Naive B cell (primary cell): ENCODE measurements at regions not wholly inside any gene's neighbourhood (a gene's known extent, or its start where the extent isn't known, plus 50 kb on each side); places are given as distances from the start of the nearest gene placed in this dataset.

ENCODE experiments used
- ATAC-seq, 2 donors: fragments of 150-1000 bp; cut with Tn5 transposase; 2 replicates each; pipeline ENCODE4 v1.10.0; 2021; ENCODE audit warnings: low read depth in 2 of 2, mild to moderate bottlenecking in 2 of 2, moderate library complexity in 2 of 2
- DNase-seq: peaks from one replicate; pipeline ENCODE4 v3.0.0; 2022
- H3K27ac Mint-ChIP-seq, 6 donors: one replicate each; pipeline ENCODE4 v1.8.0; 2020 to 2022; ENCODE audit warnings: mild to moderate bottlenecking in 6 of 6, mixed read lengths in 6 of 6, moderate library complexity in 5 of 6, inconsistent platforms in 2 of 6
- H3K27me3 Mint-ChIP-seq, 3 donors: one replicate each; pipeline ENCODE4 v1.8.0; 2021 to 2022; ENCODE audit warnings: mixed read lengths in 3 of 3, mild to moderate bottlenecking in 1 of 3
- H3K36me3 Mint-ChIP-seq, 2 donors: one replicate each; pipeline ENCODE4 v1.8.0; 2020 to 2022; ENCODE audit warnings: mixed read lengths in 2 of 2, inconsistent platforms in 1 of 2, mild to moderate bottlenecking in 1 of 2
- H3K4me1 Mint-ChIP-seq, 3 donors: one replicate each; pipeline ENCODE4 v1.8.0; 2020 to 2022; ENCODE audit warnings: mixed read lengths in 3 of 3, inconsistent platforms in 1 of 3, mild to moderate bottlenecking in 1 of 3, moderate library complexity in 1 of 3
- H3K4me3 Mint-ChIP-seq, 8 donors: one replicate each; pipeline ENCODE4 v1.8.0; 2020 to 2022; ENCODE audit warnings: mild to moderate bottlenecking in 8 of 8, mixed read lengths in 8 of 8, moderate library complexity in 8 of 8, inconsistent platforms in 2 of 8
- H3K9me3 Mint-ChIP-seq, 7 donors: one replicate each; pipeline ENCODE4 v1.8.0; 2020 to 2022; ENCODE audit warnings: mixed read lengths in 7 of 7, mild to moderate bottlenecking in 5 of 7, inconsistent platforms in 2 of 7, moderate library complexity in 1 of 7

- Mint-ChIP-seq H3K27me3 (no peaks in the 10 kb centered on the region), H3K4me1 (no peaks in the 10 kb centered on the region), H3K36me3 (no peaks in the 10 kb centered on the region), H3K27ac (no peak overlapping the region), H3K9me3 (peaks cover 0 to 3% (median 1%) of the 10 kb centered on the region in 7 donors), H3K4me3 (no peak overlapping the region)
- DNase-seq (no peak), ATAC-seq (no peak)
These were observed 649.6 kb upstream of the NDST4 start for GRCh38 chr4:115763051-115763450.

GRCh38 chr4:115759231-115759630 is 645.8 kb upstream of the NDST4 start:
- Mint-ChIP-seq H3K4me1 (no peaks in the 10 kb centered on the region), H3K27ac (no peak overlapping the region), H3K4me3 (no peak overlapping the region), H3K36me3 (no peaks in the 10 kb centered on the region), H3K27me3 (no peaks in the 10 kb centered on the region), H3K9me3 (peaks cover 0 to 5% (median 0%) of the 10 kb centered on the region in 7 donors)
- DNase-seq (no peak), ATAC-seq (no peak)

- DNase-seq = no peak
- no peaks in the 10 kb centered on the region for H3K4me1 Mint-ChIP-seq
- no peak overlapping the region for H3K27ac Mint-ChIP-seq
- ATAC-seq = no peak
- H3K27me3 Mint-ChIP-seq = no peaks in the 10 kb centered on the region
- no peak overlapping the region for H3K4me3 Mint-ChIP-seq
- no peaks in the 10 kb centered on the region for H3K36me3 Mint-ChIP-seq
- peaks cover 0 to 9% (median 4%) of the 10 kb centered on the region in 7 donors for H3K9me3 Mint-ChIP-seq
These were observed 636.0 kb upstream of the NDST4 start for GRCh38 chr4:115749404-115749803.

GRCh38 chr4:115740806-115741205 is 627.4 kb upstream of the NDST4 start:
- Mint-ChIP-seq H3K4me3 (no peak overlapping the region), H3K27me3 (no peaks in the 10 kb centered on the region), H3K27ac (no peak overlapping the region), H3K9me3 (no peaks in the 10 kb centered on the region), H3K4me1 (no peaks in the 10 kb centered on the region), H3K36me3 (no peaks in the 10 kb centered on the region)
- ATAC-seq = no peak
- DNase-seq = no peak

GRCh38 chr4:115729739-115730266 is 616.4 kb upstream of the NDST4 start:
- Mint-ChIP-seq H3K9me3 (peaks cover 0 to 5% (median 0%) of the 10 kb centered on the region in 7 donors), H3K36me3 (no peaks in the 10 kb centered on the region), H3K4me1 (no peaks in the 10 kb centered on the region), H3K27ac (no peak overlapping the region), H3K27me3 (no peaks in the 10 kb centered on the region), H3K4me3 (no peak overlapping the region)
- no peak for DNase-seq
- no peak for ATAC-seq

- Mint-ChIP-seq H3K27ac (no peak overlapping the region), H3K27me3 (no peaks in the 10 kb centered on the region), H3K36me3 (no peaks in the 10 kb centered on the region), H3K4me3 (no peak overlapping the region), H3K4me1 (no peaks in the 10 kb centered on the region), H3K9me3 (peaks cover 0 to 5% (median 0%) of the 10 kb centered on the region in 7 donors)
- ATAC-seq (no peak), DNase-seq (no peak)
These were observed 610.2 kb upstream of the NDST4 start for GRCh38 chr4:115723621-115724020.

- Mint-ChIP-seq H3K9me3 (peaks cover 0 to 3% (median 0%) of the 10 kb centered on the region in 7 donors), H3K27me3 (no peaks in the 10 kb centered on the region), H3K27ac (no peak overlapping the region), H3K36me3 (no peaks in the 10 kb centered on the region), H3K4me3 (no peak overlapping the region), H3K4me1 (no peaks in the 10 kb centered on the region)
- ATAC-seq (no peak), DNase-seq (no peak)
These were observed 607.2 kb upstream of the NDST4 start for GRCh38 chr4:115720611-115721010.

GRCh38 chr4:115711575-115711974 is 598.2 kb upstream of the NDST4 start:
- Mint-ChIP-seq H3K4me3 (no peak overlapping the region), H3K27ac (no peak overlapping the region), H3K4me1 (no peaks in the 10 kb centered on the region), H3K9me3 (peaks cover 0 to 5% (median 0%) of the 10 kb centered on the region in 7 donors), H3K36me3 (no peaks in the 10 kb centered on the region), H3K27me3 (no peaks in the 10 kb centered on the region)
- DNase-seq (no peak), ATAC-seq (no peak)

- ATAC-seq (no peak), DNase-seq (no peak)
- Mint-ChIP-seq H3K4me1 (no peaks in the 10 kb centered on the region), H3K27ac (no peak overlapping the region), H3K27me3 (no peaks in the 10 kb centered on the region), H3K9me3 (peaks cover 0 to 5% (median 0%) of the 10 kb centered on the region in 7 donors), H3K4me3 (no peak overlapping the region), H3K36me3 (no peaks in the 10 kb centered on the region)
These were observed 575.5 kb upstream of the NDST4 start for GRCh38 chr4:115688961-115689360.

- ATAC-seq (no peak), DNase-seq (no peak)
- no peaks in the 10 kb centered on the region for H3K4me1 Mint-ChIP-seq
- H3K4me3 Mint-ChIP-seq = no peak overlapping the region
- H3K27me3 Mint-ChIP-seq = no peaks in the 10 kb centered on the region
- no peaks in the 10 kb centered on the region for H3K36me3 Mint-ChIP-seq
- peaks cover 0 to 5% (median 0%) of the 10 kb centered on the region in 7 donors for H3K9me3 Mint-ChIP-seq
- H3K27ac Mint-ChIP-seq = no peak overlapping the region
These were observed 573.8 kb upstream of the NDST4 start for GRCh38 chr4:115687052-115687755.

- no peaks in the 10 kb centered on the region for H3K27me3 Mint-ChIP-seq
- ATAC-seq (no peak), DNase-seq (no peak)
- H3K9me3 Mint-ChIP-seq = peaks cover 0 to 6% (median 0%) of the 10 kb centered on the region in 7 donors
- H3K4me3 Mint-ChIP-seq = no peak overlapping the region
- no peaks in the 10 kb centered on the region for H3K4me1 Mint-ChIP-seq
- no peak overlapping the region for H3K27ac Mint-ChIP-seq
- H3K36me3 Mint-ChIP-seq = no peaks in the 10 kb centered on the region
These were observed 565.1 kb upstream of the NDST4 start for GRCh38 chr4:115678425-115678941.

- no peak overlapping the region for H3K27ac Mint-ChIP-seq
- H3K36me3 Mint-ChIP-seq = no peaks in the 10 kb centered on the region
- peaks cover 0 to 6% (median 0%) of the 10 kb centered on the region in 7 donors for H3K9me3 Mint-ChIP-seq
- H3K27me3 Mint-ChIP-seq = no peaks in the 10 kb centered on the region
- H3K4me1 Mint-ChIP-seq = no peaks in the 10 kb centered on the region
- no peak overlapping the region for H3K4me3 Mint-ChIP-seq
- DNase-seq (no peak), ATAC-seq (no peak)
These were observed 562.3 kb upstream of the NDST4 start for GRCh38 chr4:115675719-115676118.

- H3K36me3 Mint-ChIP-seq = no peaks in the 10 kb centered on the region
- no peaks in the 10 kb centered on the region for H3K4me1 Mint-ChIP-seq
- H3K9me3 Mint-ChIP-seq = peaks cover 0 to 6% (median 0%) of the 10 kb centered on the region in 7 donors
- H3K4me3 Mint-ChIP-seq = no peak overlapping the region
- DNase-seq (no peak), ATAC-seq (no peak)
- no peaks in the 10 kb centered on the region for H3K27me3 Mint-ChIP-seq
- H3K27ac Mint-ChIP-seq = no peak overlapping the region
These were observed 561.1 kb upstream of the NDST4 start for GRCh38 chr4:115674485-115674884.

- H3K36me3 Mint-ChIP-seq = no peaks in the 10 kb centered on the region
- H3K27ac Mint-ChIP-seq = no peak overlapping the region
- ATAC-seq (no peak), DNase-seq (no peak)
- no peaks in the 10 kb centered on the region for H3K27me3 Mint-ChIP-seq
- no peak overlapping the region for H3K4me3 Mint-ChIP-seq
- peaks cover 0 to 2% (median 0%) of the 10 kb centered on the region in 7 donors for H3K9me3 Mint-ChIP-seq
- H3K4me1 Mint-ChIP-seq = no peaks in the 10 kb centered on the region
These were observed 558.2 kb upstream of the NDST4 start for GRCh38 chr4:115671581-115671980.
